C4-2B (cell line): ENCODE measurements at regions not wholly inside any gene's neighbourhood (a gene's known extent, or its start where the extent isn't known, plus 50 kb on each side); places are given as distances from the start of the nearest gene placed in this dataset.

Experiments used
- H3K27ac ChIP-seq: fragments of 450-650 bp; 2 replicates; pipeline ENCODE4 v1.5.1; 2017
- ZFX ChIP-seq: fragments of 450-650 bp; IDR thresholded peaks from 2 replicates; pipeline ENCODE4 v1.6.1; 2017
- TF ChIP-seq, protein P1 (sequence below): fragments of 450-650 bp; conservative IDR thresholded peaks from 2 replicates; pipeline ENCODE4 v1.5.1; 2017; ENCODE audit warnings: mild to moderate bottlenecking

DNA sequence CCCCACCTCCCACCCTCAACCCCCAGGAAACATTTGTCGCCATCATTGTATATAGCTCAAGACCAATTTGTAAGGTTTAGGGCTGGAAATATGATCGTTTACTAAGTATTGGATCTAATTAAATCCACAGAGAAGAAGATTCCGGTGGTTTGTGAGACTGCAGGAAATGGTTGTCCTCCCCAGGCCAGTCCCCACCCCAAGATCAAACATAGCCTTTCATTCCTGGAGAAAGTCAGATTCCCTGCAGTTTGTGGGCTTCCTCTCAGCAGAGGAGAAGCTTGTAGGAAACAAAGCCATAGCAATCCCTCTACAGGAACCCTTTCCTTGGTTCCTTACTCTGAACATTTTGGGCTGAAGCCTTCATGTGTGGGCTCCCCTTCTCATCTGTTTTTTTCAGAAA is 79.2 kb upstream of the TBCA start:
- no peak for TF ChIP-seq ZFX
- TF ChIP-seq, protein P1, sequence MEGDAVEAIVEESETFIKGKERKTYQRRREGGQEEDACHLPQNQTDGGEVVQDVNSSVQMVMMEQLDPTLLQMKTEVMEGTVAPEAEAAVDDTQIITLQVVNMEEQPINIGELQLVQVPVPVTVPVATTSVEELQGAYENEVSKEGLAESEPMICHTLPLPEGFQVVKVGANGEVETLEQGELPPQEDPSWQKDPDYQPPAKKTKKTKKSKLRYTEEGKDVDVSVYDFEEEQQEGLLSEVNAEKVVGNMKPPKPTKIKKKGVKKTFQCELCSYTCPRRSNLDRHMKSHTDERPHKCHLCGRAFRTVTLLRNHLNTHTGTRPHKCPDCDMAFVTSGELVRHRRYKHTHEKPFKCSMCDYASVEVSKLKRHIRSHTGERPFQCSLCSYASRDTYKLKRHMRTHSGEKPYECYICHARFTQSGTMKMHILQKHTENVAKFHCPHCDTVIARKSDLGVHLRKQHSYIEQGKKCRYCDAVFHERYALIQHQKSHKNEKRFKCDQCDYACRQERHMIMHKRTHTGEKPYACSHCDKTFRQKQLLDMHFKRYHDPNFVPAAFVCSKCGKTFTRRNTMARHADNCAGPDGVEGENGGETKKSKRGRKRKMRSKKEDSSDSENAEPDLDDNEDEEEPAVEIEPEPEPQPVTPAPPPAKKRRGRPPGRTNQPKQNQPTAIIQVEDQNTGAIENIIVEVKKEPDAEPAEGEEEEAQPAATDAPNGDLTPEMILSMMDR, result no peak
- no peak overlapping the region for H3K27ac ChIP-seq

DNA sequence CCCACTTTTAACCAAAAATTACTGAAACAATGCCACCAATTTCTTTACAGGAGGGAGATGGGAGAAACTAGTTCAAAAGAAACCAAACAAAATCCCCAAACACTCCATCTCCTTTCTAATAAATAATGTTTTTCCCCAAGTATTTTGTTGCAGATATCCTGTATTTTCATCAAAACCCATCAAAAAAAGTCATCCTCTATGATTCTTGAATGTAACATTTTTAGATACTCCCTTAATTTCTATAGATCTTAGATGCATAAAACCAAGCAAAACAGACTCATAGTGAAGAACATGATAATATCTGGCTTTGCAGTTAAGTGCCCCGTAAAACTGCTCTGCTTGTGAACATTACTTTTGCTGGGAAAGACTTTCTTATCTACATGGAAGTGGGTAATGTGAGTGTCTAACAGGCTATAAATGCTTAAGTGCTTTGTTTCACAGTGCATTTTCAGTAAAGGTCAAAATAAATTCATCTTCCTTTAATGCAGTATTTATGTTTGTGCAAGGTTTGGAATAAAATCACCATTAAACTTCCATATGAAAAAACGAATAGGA is 77.3 kb upstream of the TBCA start:
- no peak for TF ChIP-seq ZFX
- TF ChIP-seq, protein P1, result no peak
- H3K27ac ChIP-seq, result no peak overlapping the region

DNA sequence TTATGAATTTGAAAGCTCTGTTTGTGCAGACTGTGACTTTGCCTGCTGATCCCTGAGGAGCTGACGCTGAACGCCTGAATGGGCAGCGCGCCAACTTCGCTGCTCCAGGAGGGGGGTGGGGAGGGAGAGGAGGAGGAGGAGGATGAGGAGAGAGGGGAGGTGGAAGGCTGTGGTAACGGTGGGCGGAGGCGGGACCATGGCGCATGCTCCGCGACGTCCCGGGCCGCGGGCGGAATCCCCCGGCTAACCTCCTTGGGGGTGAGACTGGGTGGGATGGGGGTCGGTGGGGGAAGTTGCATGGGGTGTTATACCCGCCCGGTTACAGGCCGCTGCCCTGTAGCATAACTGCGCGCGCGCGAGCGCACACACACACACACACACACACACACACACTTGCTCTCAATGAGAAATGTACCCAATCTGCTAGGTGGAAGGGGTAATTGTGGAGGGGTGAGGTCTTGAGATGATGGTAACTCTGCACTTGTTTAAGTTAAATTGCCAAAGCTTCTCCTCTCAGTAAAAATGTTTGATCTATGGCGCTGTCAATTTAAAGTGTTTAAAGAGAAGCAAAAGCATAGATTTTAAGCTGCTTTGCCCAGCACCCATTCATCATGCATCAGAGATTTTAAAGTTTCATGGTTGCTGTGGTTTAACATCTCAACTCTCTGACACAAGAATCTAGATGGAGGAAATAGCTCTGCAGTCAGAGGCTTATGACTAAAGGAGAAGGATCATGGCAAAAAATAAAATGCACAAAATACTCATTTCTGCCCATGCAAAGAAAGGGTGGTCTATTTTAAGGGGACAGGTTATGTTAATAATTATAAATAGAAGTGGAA is 76.6 kb upstream of the TBCA start:
- no peak overlapping the region for H3K27ac ChIP-seq
- TF ChIP-seq, protein P1, result no peak
- no peak for TF ChIP-seq ZFX

DNA sequence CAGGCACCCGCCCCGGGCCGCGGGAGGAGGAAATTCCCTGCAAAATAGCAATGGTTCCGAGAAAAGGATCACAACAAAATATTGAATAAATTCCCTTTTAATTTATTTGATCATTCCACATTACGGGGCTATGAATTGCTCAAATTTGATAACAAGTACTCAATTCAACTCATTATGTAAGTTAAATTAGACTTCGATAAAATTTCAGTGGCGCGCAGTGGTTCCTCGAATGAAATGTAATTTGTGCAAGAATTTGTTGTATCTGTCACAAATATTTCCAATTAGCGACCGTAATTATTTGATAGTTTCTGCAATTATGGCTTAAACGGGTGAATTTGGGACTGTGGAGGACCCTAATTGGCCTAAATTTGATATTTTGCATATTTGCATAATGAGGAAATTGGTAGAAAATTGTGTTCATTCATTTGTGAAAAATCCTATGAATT is 76.0 kb upstream of the TBCA start:
- TF ChIP-seq, protein P1, result no peak
- no peak overlapping the region for H3K27ac ChIP-seq

DNA sequence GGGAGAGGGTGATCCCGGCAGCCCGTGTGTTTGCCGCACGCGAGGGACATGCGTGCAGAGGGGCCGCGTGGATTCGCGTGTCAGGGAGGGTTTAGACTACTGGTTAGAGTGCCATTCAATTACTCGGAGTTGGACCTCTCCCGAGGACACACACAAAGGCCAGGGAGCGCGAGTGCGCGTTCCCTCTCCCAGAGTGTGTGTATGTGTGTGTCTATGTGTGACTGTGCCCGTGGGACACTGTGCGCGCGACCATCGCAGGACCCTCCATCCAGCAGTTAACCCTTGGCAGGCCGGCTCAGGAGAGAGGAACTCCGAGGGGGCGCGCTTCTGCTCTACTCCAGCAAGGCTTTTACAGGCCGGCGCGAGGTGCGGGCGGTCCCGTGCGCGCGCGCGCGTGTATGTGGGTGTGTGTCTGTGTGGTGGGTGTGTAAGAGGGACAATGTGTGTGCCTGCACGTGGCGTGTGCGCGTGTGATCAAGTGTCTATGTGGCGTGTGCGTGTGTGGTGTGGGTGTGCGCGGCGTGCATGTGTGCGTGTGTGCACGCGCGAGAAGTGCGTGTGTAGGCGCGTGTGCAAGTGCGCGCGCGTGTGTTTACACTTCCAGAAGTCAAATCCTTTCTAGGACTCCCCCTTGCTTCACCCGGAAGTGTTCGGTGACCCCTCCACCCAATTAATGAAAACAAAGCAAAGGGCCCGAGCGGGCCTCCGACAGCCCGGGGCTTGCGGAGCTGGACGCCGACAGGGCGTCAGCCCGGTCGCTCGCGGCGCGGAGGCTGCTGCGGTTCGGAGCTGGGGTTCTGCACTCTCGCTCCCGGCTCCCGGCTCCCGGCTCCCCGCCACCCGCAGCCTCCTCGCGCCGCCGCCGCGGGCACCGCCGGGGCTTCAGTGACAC is 75.3 kb upstream of the TBCA start:
- TF ChIP-seq, protein P1, result no peak
- no peak for TF ChIP-seq ZFX
- no peak overlapping the region for H3K27ac ChIP-seq

DNA sequence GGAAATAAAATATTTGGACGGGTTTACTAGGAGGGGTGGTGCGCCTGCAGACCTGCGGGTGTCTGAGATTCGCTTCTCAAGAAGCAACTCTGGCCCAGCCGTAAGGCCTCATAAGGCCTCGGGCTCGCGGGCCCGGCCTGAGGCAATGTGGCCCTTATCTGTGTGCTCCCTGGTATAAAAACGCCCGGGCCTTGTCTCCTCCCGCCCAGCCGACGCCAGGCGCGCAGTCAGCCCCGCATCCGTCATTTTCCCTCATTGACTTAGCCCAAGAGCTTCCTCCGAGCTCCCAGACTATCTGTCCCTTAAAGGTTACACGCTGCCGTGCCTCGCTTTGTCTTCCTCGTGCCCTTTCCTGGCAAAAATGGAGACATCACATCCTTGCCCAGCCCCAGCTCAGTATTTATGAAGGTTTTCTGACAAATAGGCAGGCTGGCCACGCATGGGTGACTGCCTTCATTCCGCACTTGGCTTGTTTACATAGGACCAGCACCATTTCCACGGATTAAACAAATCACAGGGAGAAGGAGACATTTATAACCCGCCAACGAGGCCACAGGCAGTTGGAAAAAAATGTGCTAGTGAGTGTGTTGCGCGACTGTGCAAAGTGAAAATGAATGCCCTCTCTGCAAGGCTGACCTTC is 74.5 kb upstream of the TBCA start:
- no peak overlapping the region for H3K27ac ChIP-seq
- TF ChIP-seq, protein P1, result no peak
- TF ChIP-seq ZFX, result no peak
